G401 (cell line): ENCODE measurements at regions not wholly inside any gene's neighbourhood (a gene's known extent, or its start where the extent isn't known, plus 50 kb on each side); places are given as distances from the start of the nearest gene placed in this dataset.
A peak's percentile ranks its signal among the peaks of the same experiment; 100 is the strongest.

Experiments
- DNase-seq: peaks from one replicate; pipeline ENCODE4 v3.0.0-alpha.2; 2015; ENCODE audit warnings: low spot score
- in situ Hi-C: cut with HindIII; loops from 2 replicates; pipeline ENCODE4 v1.10.0; 2016; ENCODE audit warnings: low sequenced_read_pairs, mixed read lengths

DNA sequence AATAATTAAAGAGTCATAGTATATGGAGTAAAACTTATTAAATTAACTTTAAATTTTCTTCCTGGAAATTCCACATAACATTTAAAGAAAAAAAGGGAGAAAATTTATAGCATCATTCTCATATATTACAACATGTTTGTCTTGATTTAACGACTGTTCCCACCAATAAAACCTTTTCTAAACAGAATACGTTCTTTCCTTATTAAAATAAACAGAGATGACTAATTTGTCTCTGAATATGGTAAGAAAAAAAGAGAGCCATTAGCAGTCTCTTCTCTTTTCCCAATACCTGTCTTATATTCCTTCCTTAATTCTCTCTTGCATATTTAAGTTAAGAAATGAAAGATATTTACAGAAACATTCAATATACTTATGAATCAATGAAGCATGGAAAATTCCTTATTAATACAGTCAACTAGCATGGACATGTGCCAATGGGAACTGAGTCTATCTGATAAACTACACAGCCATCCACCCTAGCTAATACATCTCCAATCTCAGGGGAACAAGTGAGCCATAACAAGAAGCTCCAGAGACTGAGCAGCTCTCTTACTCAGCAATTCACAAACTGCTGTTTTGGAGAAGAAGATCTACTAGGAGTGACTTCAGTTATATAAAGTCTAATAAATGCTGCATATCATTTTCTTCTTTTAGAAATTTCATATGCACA is 347.1 kb upstream of the MANEA start:
- in situ Hi-C loops: no loop called here
- no peak for DNase-seq

DNA sequence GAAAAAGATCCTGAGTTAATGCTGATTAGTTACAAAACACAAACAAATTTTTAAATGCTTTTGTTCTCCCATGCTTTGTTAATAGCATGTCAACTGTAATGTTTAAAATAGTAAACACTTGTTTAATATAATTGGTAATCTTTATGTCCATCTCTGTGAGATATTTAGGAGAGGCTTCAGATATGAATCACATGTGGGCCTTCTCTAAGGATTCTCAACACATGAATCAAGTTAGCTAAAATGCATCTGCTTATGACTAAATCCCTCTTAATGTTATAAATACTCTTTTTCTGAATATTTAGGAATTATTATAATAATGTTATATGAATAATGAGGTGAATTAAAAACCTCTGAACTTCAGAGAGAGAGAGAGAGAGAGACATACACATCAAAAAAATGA is 345.9 kb upstream of the MANEA start:
- no peak for DNase-seq
- in situ Hi-C loops: no loop called here

DNA sequence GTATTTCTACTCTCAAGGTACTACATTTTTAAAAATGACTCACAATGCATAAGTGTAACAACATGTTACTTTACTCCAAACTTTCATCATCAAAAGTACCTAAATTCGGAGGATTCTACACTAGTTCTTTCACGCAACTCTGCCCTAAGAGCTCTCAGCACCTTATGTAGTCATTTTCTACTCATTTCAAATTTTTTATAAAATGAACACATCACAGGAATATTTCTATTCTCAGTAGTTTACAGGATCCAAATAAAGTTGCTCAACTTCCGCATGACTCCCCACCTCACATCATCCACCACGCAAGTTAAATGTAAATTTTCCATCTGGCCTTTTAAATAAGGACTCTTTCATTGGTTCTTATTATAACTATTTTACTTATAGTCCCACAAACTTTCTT is 344.9 kb upstream of the MANEA start:
- in situ Hi-C loops: no loop called here
- DNase-seq: no peak

DNA sequence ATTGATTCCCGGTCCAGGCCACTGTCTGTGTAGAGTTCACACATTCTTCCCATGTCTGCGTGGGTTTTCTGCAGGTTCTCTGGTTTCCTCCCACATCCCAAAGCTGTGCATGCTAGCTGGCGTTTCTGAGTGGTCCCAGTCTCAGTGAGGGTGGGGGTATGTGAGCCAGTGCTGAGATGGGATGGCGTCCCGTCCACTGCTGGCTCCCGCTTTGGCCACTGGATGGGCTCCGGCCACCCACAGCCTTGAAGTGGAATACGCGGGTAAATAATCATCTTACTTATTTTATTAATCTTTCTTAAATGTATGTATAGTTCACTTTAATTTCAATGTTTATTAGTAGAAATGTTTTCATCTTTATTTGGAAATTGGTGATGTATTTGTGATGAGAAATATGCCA is 343.5 kb upstream of the MANEA start:
- in situ Hi-C loops: no loop called here

DNA sequence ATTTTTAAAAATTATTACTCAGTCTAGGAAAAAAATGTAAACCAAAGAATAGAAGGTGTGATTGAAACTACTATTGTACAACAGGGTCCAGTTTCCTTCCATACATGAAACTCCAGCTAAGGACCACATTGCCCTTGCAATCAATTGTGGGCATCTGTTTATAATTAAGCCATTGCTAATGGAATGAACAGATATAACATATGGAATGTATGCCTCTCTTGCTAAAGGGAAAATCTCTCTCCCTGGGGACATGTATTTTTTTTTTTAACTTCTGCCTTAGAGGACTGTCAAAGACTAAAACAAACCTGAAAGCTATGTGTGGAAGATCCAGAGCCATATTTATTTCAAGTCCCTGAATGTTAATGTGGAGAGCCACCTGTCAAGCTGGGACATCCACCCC is 336.8 kb upstream of the MANEA start:
- no peak for DNase-seq
- in situ Hi-C loops: no loop called here

More for the DNA sequence above, 343.5 kb upstream of the MANEA start:
- DNase-seq: no peak

DNA sequence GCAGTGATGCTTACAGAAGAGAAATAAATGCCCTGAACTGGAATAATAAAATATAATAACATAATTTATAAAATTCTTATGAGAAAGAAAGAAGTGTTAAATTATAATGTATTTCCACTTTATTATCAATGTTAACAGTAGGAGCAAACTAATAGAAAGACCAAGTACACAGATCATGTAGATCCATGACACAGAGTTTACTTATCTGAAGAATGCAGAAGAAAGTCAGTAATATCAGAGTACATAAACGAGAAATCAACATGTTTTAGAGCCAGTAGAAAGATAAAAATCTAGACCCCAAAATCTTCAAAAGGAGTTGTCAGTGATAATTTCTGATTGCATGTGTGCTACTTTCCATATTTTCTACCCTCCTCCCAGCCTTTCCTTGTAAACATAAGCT is 334.8 kb upstream of the MANEA start:
- in situ Hi-C loops: no loop called here

DNA sequence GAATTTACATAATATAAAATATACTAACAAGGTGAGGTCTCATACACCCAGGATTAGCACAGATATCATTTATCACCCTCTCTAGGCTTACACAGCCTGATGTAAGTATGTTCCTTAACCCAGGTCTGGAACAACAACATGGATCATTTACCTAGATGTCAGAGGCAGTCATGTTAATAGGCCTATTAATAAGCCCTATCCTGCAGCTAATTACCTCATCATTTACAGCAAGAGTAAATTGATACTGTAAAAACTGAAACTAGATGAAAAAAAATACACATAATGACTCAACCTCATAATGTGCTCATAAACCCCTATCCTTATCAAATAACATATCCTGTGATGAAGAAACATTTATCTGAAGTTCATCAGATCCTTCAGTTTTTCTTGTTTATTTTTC is 334.3 kb upstream of the MANEA start:
- in situ Hi-C loops: no loop called here
- DNase-seq: no peak

More for the DNA sequence above, 334.8 kb upstream of the MANEA start:
- no peak for DNase-seq

DNA sequence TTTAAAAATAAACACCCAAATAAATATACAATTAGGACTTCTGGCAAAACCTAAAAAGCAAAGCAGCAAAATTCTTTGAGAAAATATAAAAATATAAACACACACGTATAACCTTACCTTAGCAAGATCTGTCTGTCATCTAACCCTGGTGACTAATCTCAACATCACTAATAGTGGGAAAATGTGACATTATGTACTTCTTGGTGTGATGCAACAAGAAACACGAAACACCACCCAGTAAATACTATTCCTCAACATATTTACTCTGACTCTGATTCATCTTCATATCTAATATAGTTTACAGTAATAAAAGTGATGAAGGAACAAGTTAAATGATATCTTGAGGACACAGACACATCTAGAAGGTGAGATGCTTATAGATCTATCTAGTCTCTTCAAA is 332.6 kb upstream of the MANEA start:
- in situ Hi-C loops: no loop called here
- DNase-seq: no peak

DNA sequence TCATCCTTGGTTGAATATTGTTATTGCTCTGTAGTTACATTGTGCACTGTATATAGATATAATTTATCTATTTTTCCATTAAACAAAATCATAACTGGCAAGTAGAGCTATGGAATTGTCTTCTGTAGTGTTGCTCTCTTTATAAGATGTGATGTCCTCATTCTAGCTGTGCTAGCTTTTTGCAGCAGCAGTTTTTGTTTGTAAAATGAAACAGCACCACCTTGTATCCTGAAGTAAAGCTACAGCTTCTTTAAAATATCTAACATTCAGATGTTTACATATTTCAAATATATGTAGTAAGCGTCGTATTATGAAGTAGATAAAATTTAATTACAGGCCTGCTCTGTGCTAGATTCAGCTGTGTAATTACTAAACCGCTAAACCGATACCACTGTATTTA is 328.8 kb upstream of the MANEA start:
- peak; percentile 15 for DNase-seq
- in situ Hi-C loops: no loop called here

DNA sequence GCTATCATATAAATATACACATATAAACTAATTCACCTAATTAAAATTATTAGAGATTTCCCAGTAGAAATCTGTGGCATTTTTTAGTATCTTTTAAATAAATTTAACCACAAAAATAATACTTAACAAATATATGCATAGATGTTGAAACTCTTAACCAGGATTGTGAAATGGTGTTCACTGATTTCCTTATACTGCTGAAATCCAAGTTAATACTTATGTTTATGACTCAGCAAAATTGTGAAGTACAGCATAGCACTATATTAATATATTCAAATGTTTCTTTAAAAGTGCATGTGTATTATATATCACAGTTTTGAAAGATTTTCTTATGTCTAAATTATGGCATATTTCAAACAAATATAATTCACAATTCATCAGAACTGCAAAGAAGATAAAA is 328.2 kb upstream of the MANEA start:
- in situ Hi-C loops: no loop called here
- DNase-seq: no peak

DNA sequence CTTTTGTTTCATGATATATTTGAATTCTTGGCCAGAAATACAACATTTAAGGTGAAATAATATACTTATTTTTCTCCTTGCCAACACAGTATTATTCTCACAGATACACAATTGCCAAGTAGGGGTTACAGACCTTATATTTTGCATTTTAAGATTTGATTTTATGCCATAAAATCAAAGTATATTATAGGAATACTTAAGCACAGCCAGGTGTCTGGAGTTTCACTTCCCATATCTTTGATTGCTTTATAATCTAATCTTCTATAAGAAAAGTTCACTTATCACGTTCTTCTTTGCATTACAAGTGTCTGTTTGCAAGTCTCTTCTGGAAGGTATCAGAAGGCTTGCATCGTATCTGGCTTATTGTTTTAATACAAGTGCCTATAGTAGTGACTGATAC is 327.7 kb upstream of the MANEA start:
- in situ Hi-C loops: no loop called here
- no peak for DNase-seq

DNA sequence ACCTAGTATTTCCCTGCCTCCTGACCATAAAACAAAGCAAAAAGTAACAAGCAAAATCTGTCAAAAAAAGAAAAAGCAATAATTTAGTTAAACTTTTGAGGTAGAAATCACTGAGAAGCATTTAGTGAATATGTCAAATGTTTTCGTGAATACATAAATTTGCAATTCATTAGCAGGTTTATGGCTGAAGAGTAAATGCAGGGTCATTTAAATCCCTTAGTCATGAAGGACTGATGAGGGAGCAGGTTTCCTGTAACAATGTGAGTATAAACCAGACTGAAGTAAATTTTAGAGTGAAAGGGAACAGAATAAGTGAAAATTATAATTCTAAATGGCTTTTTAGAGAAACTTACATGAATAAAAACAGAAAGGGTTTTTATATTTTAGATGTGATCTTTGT is 313.5 kb upstream of the MANEA start:
- in situ Hi-C loops: no loop called here
- no peak for DNase-seq

DNA sequence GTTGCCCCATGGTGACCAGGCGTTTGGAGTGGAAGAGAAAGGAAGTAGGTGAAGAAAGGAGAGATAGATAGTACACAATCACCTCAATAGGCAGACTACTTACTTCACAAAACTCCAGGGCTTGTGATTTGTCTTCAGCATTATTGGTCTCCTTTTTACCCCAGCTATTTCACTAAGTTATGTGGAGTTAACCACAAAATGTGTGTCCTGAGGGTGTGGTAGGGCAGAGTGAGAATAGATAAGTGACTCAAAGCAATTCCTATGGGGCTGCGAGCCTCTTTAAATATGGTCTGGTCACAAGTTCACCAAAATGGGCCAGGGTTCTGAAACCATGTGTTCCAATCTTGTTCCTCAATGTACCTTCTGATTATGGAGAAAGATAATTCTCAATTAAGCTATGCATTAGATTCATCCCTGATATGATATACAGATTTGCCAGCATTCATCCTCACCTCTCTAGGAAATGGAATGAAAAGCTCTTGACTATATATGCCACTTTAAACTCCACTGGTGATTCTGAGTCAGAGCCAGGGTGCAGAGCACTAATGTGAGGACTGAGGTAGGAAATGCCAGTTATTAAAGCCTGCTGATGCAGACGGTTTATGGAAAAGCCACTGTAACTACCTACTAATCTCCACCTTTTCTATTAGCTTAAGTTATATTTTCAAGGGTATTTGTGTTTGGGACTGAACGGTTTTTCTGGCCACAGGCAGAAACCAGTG is 310.6 kb upstream of the MANEA start:
- no peak for DNase-seq
- in situ Hi-C loops: no loop called here

DNA sequence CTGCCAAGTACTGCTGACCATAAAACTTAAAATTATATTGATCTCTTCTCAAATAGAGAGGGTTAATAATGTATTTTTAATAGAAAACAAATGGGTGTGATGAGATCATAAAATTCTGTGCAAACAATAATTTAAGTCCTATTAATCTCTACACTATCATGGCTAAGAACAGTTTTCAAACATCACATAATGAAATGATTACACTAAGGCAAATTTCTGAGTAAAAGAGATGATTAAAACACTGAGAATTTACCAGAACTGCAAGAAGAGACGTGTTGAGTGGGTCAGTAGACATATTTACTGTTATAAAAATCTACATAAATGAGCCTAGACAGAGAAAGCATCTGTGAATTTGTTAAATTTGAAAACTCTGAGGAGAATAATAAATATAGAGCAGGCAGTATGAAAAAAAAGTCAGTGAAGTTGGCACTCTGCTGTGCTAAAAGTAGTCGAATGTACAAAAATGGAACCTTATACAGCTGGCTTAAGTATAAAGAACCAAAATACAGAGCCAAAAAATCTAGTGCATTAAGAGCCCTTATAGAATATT is 302.6 kb upstream of the MANEA start:
- in situ Hi-C loops: no loop called here
- no peak for DNase-seq

DNA sequence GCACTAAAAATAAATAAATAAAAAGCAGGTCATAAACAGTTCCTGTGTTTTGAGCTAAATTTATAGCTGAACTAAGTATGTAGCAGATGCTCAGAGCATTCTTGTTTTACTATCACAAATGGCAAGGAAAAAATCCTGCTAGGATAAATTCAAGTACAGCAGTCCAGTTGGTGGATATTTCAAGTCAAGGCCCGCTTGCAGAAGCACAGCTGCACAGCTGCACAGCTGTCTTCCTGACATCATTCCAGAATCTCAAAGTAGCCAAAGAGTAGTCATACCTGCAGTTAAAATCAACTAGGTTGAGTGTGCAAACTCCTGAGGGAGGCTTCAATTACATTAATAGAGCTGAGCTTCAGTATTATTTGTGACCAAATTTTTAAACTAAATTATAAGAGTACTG is 297.7 kb upstream of the MANEA start:
- no peak for DNase-seq
- in situ Hi-C loops: no loop called here

DNA sequence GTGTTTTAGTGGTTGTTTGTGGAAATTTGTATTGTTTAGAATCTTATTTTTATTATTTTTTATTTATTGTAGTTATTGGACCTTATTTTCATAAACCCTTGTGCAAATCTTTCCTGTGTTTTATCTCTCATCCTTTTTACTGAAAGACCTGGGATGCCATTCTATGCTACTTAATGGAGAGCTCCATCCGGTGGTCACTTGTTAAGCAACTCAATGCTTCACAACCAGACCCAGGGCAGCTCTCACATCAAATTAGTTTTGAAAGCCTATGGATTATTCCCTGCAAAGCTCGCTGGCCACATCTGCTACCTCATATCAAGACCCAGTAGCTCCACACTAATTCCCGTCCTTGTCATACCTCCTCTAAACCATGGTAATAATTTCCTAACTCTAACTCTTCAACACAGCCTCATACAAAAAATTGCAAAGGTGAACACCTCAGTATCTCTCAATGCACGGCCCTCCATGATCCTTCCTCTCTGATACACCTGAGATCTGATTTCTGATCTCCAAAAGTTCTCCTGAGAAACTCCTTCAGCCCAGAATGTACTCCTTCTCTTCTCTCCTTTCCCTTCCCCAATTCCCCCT is 296.6 kb upstream of the MANEA start:
- in situ Hi-C loops: no loop called here
- DNase-seq: no peak

DNA sequence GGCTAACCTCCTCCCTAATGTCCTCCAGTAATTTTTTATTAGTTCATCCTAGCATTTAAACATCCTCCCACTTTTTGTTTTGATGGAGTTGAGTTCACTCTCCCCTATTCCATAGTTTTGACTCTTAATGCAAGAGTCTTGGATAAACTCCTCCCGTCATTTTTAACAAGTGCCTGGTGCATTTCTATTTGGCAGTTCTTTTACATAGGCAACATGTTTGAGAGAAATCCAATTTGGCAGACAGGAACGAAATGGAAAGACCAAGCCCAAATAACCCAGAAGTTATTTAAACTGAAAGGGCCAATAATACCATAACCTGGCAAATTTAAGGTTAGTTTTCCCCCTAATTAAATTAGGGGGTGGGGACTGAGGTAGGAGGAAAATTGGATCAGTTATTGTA is 291.5 kb upstream of the MANEA start:
- in situ Hi-C loops: no loop called here
- no peak for DNase-seq

DNA sequence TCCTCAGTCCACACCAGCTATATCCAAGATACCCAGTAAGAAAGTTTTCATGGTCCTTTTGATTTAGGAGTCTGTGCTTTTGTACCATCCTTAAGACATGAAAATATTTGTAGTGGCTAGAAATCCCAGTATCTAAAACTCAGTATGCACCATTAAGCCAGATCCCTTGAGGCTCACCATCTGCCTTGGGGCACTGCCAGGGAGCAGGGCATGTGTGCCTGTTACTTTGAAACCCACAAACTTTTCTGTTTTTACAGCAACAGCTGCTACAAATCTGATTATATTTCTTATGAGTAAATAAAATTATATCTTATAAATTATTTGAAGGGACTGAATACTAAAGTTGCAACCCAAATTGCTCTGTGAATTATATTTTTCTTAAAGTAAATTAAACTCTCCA is 290.5 kb upstream of the MANEA start:
- in situ Hi-C loops: no loop called here
- DNase-seq: no peak

DNA sequence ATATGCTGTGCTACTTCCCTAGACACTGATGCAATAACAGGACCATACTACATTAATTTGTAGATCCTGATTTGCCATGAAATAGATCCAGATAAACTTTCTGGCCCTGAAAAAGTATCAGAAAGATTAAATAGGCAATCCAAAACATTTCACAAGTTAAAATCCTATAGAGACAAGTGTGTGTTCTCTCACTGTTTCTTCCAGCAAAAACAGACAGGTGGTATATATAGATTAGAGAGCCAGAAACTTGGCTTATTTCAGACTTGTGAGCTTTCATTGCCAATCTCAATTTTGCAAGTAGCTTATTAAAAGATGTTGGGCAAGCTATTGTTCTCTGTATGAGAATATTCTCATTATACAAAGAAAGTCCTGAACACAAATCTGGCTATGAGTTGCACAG is 289.1 kb upstream of the MANEA start:
- DNase-seq: no peak
- in situ Hi-C loops: no loop called here

DNA sequence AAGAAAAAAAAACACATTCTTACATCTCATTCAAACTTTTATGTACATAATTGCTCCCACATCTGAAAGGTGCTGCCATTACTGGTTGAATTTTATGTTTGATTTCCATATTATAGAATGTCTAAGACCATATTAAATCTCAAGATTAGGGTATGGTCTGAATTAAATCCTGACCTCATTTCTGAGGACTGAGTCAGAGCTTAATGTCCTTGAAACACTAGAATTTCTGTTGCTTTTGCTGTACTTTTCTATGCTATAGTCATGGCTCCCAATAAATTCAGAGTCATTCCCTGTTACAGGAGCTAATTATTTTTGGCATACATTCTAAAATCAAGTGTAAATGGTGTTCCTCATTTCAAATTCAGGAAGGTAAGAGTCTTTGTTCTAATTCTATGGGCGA is 285.3 kb upstream of the MANEA start:
- in situ Hi-C loops: no loop called here

DNA sequence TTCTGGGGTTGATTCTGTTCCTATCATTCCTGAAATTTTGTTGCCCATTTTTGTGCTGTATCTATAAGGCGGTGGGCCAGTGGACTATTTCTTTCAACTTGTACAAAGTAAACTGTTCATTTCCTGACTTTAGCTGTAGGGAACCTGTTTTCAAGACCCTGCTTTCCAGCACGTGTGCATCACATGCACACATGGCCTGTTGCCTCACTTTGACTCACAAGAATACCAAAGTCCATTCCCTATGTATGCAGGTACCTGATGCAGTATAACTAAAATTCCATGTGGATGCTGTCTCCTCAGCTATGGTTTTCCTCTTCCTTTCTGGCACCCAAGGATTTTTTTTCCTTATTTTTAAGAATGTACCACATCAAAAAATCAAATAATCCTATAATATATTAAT is 284.1 kb upstream of the MANEA start:
- no peak for DNase-seq
- in situ Hi-C loops: no loop called here

More for the DNA sequence above, 285.3 kb upstream of the MANEA start:
- no peak for DNase-seq
